ENCODE measurements at regions not wholly inside any gene's neighbourhood (a gene's known extent, or its start where the extent isn't known, plus 50 kb on each side); places are given as distances from the start of the nearest gene placed in this dataset.
"Not testable (repeated sequence)": the region's sequence is repeated elsewhere in the genome, so short reads cannot be mapped to it uniquely, and the experiment has no call there.

DNA sequence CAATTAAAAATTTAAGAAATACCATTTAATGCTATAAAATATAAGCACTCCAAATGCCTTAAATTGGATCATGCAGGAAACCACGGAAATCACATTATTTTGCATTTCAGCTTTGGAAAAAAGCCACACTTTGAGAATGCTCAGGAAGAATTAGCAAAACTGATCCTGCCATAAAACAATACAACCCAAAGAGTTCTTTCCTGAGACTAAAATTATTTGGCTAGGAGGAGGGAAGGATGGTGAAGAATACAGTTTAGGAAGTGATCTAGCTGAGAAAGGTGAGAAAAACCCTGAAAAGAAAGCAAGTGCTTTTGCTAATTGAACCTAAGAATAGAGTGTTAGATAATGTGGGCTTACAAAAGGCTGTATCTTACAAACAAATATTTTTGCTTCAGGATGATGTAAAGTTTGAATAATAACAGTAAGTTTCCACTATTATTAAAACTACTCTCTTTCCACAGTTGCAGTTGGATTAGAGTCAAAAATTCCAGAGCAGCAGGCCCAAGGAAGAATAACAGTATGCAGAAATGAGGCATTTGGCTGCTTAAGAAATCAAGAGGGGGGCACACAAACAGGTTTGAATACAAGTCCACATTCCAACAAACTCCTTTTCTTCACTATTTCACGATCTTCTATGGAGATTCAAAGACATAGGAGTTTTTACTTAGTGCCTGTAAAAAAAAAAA, 565.4 kb downstream of the RFPL4B start:
- no peak overlapping the region for H3K4me3 ChIP-seq
- WGBS, 2 donors, result 46 to 53% methylated on average over 2 of the region's 2 CpGs
- intact Hi-C loops (cut with DNase I), result no loop called here
- no peaks in the 10 kb centered on the region for H3K36me3 ChIP-seq
- H3K27me3 ChIP-seq, result no peaks in the 10 kb centered on the region
- DNase-seq, result no peak
- H3K4me1 ChIP-seq, result peaks cover 0 to 7% (median 0%) of the 10 kb centered on the region in 3 donors
- no peak overlapping the region for H3K27ac ChIP-seq
- H3K9me3 ChIP-seq, result no peaks in the 10 kb centered on the region
- no peak for TF ChIP-seq POLR2A (IDR thresholded peaks at IDR 0.05)

DNA sequence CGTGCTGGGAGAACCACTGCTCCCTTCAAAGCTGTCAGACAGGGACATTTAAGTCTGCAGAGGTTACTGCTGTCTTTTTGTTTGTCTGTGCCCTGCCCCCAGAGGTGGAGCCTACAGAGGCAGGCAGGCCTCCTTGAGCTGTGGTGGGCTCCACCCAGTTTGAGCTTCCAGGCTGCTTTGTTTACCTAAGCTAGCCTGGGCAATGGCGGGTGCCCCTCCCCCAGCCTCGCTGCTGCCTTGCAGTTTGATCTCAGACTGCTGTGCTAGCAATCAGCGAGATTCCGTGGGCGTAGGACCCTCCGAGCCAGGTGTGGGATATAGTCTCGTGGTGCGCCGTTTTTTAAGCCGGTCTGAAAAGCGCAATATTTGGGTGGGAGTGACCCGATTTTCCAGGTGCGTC, 572.6 kb downstream of the RFPL4B start:
- H3K27me3 ChIP-seq, result not testable (repeated sequence)
- WGBS, 2 donors, result 83% methylated on average over 10 of the region's 14 CpGs; no CpG with 5 or more reads in 1 of the 2 donors

DNA sequence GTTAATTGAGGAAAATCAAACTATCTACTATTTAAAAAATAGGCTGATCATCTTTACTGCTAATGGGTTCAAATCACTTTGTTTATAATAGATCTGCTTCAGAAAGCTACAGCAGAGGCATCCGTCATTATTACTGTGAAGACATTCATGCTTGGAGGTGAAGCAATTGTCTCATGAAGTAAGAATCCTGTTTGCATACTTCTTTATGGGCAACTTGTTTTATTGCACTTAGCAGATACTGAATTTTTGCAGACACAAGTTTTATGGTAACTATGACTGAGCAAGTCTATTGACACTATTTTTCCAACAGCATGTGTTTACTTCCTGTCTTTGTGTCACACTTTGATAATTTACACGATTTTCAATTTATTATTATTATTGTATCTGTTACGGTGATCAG, 573.9 kb downstream of the RFPL4B start:
- no peaks in the 10 kb centered on the region for H3K36me3 ChIP-seq
- H3K27me3 ChIP-seq, result no peaks in the 10 kb centered on the region
- WGBS, 2 donors, result 90 to 96% methylated on average over 3 of the region's 3 CpGs
- no peaks in the 10 kb centered on the region for H3K4me1 ChIP-seq
- intact Hi-C loops (cut with DNase I), result no loop called here
- no peak for TF ChIP-seq POLR2A (IDR thresholded peaks at IDR 0.05)
- TF ChIP-seq, protein P1, sequence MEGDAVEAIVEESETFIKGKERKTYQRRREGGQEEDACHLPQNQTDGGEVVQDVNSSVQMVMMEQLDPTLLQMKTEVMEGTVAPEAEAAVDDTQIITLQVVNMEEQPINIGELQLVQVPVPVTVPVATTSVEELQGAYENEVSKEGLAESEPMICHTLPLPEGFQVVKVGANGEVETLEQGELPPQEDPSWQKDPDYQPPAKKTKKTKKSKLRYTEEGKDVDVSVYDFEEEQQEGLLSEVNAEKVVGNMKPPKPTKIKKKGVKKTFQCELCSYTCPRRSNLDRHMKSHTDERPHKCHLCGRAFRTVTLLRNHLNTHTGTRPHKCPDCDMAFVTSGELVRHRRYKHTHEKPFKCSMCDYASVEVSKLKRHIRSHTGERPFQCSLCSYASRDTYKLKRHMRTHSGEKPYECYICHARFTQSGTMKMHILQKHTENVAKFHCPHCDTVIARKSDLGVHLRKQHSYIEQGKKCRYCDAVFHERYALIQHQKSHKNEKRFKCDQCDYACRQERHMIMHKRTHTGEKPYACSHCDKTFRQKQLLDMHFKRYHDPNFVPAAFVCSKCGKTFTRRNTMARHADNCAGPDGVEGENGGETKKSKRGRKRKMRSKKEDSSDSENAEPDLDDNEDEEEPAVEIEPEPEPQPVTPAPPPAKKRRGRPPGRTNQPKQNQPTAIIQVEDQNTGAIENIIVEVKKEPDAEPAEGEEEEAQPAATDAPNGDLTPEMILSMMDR (IDR thresholded peaks at IDR 0.05), result no peak
- DNase-seq, result no peak
- H3K9me3 ChIP-seq, result peaks cover 0 to 10% (median 8%) of the 10 kb centered on the region in 3 donors
- no peak overlapping the region for H3K4me3 ChIP-seq
- H3K27ac ChIP-seq, result no peak overlapping the region

More for the DNA sequence above, 572.6 kb downstream of the RFPL4B start:
- H3K4me1 ChIP-seq; H3K4me3 ChIP-seq; intact Hi-C loops (cut with DNase I); H3K36me3 ChIP-seq; H3K27ac ChIP-seq; DNase-seq: not testable (repeated sequence)
- H3K9me3 ChIP-seq, result peaks cover 0 to 10% (median 8%) of the 10 kb centered on the region in 3 donors

DNA sequence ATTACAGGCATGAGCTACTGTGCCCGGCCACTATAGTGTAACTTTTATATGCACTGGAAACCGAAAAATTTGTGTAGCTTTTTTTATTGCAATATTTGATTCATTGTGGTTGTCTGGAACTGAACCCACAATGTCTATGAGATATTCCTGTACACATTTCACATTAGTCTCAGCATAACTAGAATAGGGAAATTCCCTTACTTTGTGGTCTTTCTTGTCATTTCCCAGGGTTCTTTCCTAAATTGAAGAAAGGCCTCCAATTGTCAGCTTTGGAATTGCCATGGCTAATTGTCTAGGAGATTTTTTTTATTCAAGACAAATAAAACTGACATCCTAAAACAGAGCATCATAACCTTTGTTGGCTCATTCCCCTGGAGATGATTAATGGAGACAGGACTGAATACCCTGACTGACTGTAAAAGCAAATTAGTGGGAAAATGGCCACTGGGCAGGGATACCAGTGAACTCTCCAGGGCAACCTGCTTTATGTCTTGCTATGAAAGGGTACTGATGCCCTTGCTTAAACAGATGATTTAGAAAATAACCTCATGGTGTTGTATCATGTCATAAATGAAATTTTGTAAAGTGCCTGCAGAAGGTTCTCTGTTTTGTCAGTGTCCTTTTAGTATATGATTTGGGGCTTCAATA, 576.9 kb downstream of the RFPL4B start:
- TF ChIP-seq POLR2A (IDR thresholded peaks at IDR 0.05), result no peak
- TF ChIP-seq, protein P1 (IDR thresholded peaks at IDR 0.05), result no peak
- WGBS, 2 donors, result 86 to 91% methylated on average over 2 of the region's 2 CpGs
- Histone ChIP-seq H3K9me3 (peaks cover 0 to 10% (median 8%) of the 10 kb centered on the region in 3 donors), H3K27me3 (no peaks in the 10 kb centered on the region), H3K4me1 (no peaks in the 10 kb centered on the region), H3K27ac (no peak overlapping the region), H3K4me3 (no peak overlapping the region), H3K36me3 (no peaks in the 10 kb centered on the region)
- no peak for DNase-seq
- intact Hi-C loops (cut with DNase I), result no loop called here

DNA sequence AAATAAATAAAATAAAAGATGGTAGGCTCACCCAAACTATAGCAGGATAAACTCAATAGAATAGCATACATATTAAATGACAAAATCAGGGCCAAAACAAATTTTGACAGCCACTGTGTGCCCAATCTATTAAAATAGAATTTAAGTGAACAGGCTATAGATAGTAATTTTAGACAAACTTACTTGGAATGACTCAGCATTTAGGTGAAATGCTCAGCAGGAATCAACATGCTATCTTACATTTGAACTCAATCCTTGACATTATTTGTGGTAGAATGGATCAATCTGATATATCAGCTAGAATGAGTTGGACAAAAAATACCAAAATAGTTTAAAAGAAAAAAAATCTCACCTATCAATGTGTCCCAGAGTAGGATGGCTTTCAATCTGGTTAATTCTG, 578.6 kb downstream of the RFPL4B start:
- intact Hi-C loops (cut with DNase I), result no loop called here
- H3K27ac ChIP-seq, result no peak overlapping the region
- H3K27me3 ChIP-seq, result no peaks in the 10 kb centered on the region
- no peak for TF ChIP-seq POLR2A (IDR thresholded peaks at IDR 0.05)
- TF ChIP-seq, protein P1 (IDR thresholded peaks at IDR 0.05), result no peak
- no peak overlapping the region for H3K4me3 ChIP-seq
- DNase-seq, result no peak
- no peaks in the 10 kb centered on the region for H3K36me3 ChIP-seq
- peaks cover 0 to 10% (median 8%) of the 10 kb centered on the region in 3 donors for H3K9me3 ChIP-seq
- no peaks in the 10 kb centered on the region for H3K4me1 ChIP-seq

DNA sequence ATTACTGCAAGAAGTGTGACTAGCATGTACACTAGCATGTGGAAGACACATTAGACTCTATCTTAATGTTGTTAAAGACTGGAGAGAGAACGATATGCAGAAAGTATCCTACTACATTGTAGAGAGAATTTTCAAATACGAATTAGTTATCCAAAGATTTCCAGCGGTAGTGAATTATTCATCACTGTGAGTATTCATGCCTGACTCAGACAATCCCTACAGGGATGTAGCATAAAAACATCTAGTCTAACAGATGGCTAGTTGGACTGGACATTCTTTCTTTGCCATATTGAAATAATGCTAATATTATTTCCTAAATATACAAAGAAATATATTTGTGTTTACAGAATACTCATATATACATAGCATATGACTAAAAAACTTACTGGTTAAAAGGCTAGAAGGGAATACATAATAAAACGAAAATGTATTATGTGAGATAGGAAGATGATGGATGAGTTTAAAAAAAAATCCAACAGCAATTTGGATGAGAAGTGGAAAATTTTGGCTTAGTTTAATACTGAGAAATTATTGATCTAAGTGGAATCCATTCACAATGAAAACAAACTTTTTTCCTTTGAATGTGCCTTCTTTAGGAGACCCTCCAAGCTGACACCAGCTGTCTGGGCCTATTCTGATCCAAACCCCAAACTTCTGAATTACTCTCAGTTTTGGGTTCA, 580.7 kb downstream of the RFPL4B start:
- 56 to 61% methylated on average over 4 of the region's 4 CpGs for WGBS, 2 donors
- Histone ChIP-seq H3K27me3 (no peaks in the 10 kb centered on the region), H3K4me1 (no peaks in the 10 kb centered on the region), H3K27ac (no peak overlapping the region), H3K9me3 (peaks cover 0 to 1% (median 0%) of the 10 kb centered on the region in 3 donors), H3K4me3 (no peak overlapping the region), H3K36me3 (no peaks in the 10 kb centered on the region)
- TF ChIP-seq, protein P1 (IDR thresholded peaks at IDR 0.05), result no peak
- TF ChIP-seq POLR2A (IDR thresholded peaks at IDR 0.05), result no peak
- intact Hi-C loops (cut with DNase I), result no loop called here
- no peak for DNase-seq

Measured in esophagus squamous epithelium (tissue), 5 donors.